CD4-positive, alpha-beta T cell (primary cell): ENCODE measurements at regions not wholly inside any gene's neighbourhood (a gene's known extent, or its start where the extent isn't known, plus 50 kb on each side); places are given as distances from the start of the nearest gene placed in this dataset.

ENCODE experiments used
- ATAC-seq: fragments of 200-7000 bp; cut with Tn5 transposase; one replicate; pipeline ENCODE4 v1.10.0; 2022; ENCODE audit warnings: mild to moderate bottlenecking; ENCODE audit not compliant: poor library complexity
- CTCF ChIA-PET: fragments of 350-600 bp; sonication (Branson Sonifier 250); formaldehyde crosslinking; loops from one replicate; lab custom pipeline; 2021; ENCODE audit warnings: antibody characterized with exemption, inconsistent platforms; lab: Charles Lee
- POLR2A ChIA-PET: fragments of 350-600 bp; sonication (Branson Sonifier 250); formaldehyde crosslinking; loops from one replicate; lab custom pipeline; 2021; ENCODE audit warnings: antibody characterized with exemption, inconsistent platforms; lab: Charles Lee
- DNase-seq, 14 experiments: peaks; one replicate each; pipeline ENCODE4 v3.0.0-alpha.2; 2013 to 2020; ENCODE audit warnings: mixed read lengths in 2 of 14
- H3K27ac ChIP-seq, 2 donors: one replicate each; pipeline versions ENCODE4 v1.5.1 to v1.7.0; 2013; ENCODE audit warnings: low read length in 2 of 2, low read depth in 1 of 2, mild to moderate bottlenecking in 1 of 2
- H3K27me3 ChIP-seq, 2 experiments: 1 replicate in 1 of 2; 2 replicates in 1 of 2; pipeline versions ENCODE4 v1.6.1 to v1.7.0; 2013; ENCODE audit warnings: low read length in 2 of 2, control low read depth in 1 of 2, mild to moderate bottlenecking in 1 of 2, moderate library complexity in 1 of 2; ENCODE audit not compliant: insufficient read depth in 2 of 2, control insufficient read depth in 1 of 2
- H3K36me3 ChIP-seq: one replicate; pipeline ENCODE4 v1.6.1; 2013; ENCODE audit warnings: low read length, control low read depth; ENCODE audit not compliant: insufficient read depth
- H3K4me1 ChIP-seq: one replicate; pipeline ENCODE4 v1.6.1; 2013; ENCODE audit warnings: low read length, control low read depth; ENCODE audit not compliant: insufficient read depth
- H3K4me3 ChIP-seq: one replicate; pipeline ENCODE4 v1.5.1; 2013; ENCODE audit warnings: mild to moderate bottlenecking, low read length, moderate library complexity
- H3K9me3 ChIP-seq, 2 experiments: 1 replicate in 1 of 2; 2 replicates in 1 of 2; pipeline versions ENCODE4 v1.6.1 to v1.7.0; 2013; ENCODE audit warnings: low read length in 2 of 2, mild to moderate bottlenecking in 2 of 2, control low read depth in 1 of 2, moderate library complexity in 1 of 2; ENCODE audit not compliant: control insufficient read depth in 1 of 2, insufficient read depth in 1 of 2
- H3K27ac Mint-ChIP-seq: one replicate; pipeline ENCODE4 v1.8.0; 2020; ENCODE audit warnings: mixed read lengths
- H3K27me3 Mint-ChIP-seq: one replicate; pipeline ENCODE4 v1.8.0; 2021; ENCODE audit warnings: mixed read lengths
- H3K36me3 Mint-ChIP-seq: one replicate; pipeline ENCODE4 v1.8.0; 2021; ENCODE audit warnings: low read depth, mixed read lengths
- H3K4me1 Mint-ChIP-seq: one replicate; pipeline ENCODE4 v1.8.0; 2021; ENCODE audit warnings: low read depth, mixed read lengths
- H3K4me3 Mint-ChIP-seq: one replicate; pipeline ENCODE4 v1.8.0; 2020; ENCODE audit warnings: mild to moderate bottlenecking, mixed read lengths
- H3K9me3 Mint-ChIP-seq: one replicate; pipeline ENCODE4 v1.8.0; 2020; ENCODE audit warnings: mixed read lengths
- intact Hi-C, 2 experiments: fragments of 100-400 bp; cut with DNase I in 1 of 2; cut with micrococcal nuclease in 1 of 2; formaldehyde crosslinking; loops; one replicate each; pipeline versions ENCODE4 v1.15.1 to v1.9.0; 2023 to 2025; cut with DNase I, micrococcal nuclease
- TF ChIP-seq, protein P1 (sequence below): fragments of 200-600 bp; IDR thresholded peaks from one replicate; pipeline ENCODE4 v1.8.0; 2022; ENCODE audit warnings: antibody characterized with exemption, mild to moderate bottlenecking

DNA sequence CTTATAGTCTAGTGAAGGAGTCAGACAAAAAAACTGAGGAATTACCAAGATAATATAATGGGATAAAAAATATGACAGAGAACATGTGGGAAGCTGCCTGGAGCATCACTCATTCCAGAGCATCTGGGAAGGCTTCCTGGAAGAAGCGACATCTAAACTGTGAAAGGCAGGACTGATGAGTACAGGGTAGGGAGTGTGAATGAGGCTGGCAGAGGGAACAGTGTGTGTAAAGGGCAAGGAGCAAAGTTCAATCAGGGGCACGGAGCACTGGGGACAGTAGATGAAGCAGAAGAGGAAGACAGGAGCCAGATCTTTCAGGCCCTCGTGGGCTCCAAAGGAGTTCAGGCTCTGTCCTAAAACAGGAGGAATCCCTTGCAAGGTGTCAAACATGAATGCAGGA lies 55.8 kb upstream of the PRDM11 start:
- H3K36me3 ChIP-seq: no peaks in the 10 kb centered on the region
- ATAC-seq (no peak), DNase-seq (no peak)
- peaks cover 32% of the 10 kb centered on the region for H3K4me1 ChIP-seq
- Mint-ChIP-seq H3K4me3 (no peak overlapping the region), H3K27me3 (no peaks in the 10 kb centered on the region), H3K4me1 (peaks cover 19% of the 10 kb centered on the region), H3K27ac (no peak overlapping the region), H3K36me3 (no peaks in the 10 kb centered on the region), H3K9me3 (no peaks in the 10 kb centered on the region)
- TF ChIP-seq, protein P1, sequence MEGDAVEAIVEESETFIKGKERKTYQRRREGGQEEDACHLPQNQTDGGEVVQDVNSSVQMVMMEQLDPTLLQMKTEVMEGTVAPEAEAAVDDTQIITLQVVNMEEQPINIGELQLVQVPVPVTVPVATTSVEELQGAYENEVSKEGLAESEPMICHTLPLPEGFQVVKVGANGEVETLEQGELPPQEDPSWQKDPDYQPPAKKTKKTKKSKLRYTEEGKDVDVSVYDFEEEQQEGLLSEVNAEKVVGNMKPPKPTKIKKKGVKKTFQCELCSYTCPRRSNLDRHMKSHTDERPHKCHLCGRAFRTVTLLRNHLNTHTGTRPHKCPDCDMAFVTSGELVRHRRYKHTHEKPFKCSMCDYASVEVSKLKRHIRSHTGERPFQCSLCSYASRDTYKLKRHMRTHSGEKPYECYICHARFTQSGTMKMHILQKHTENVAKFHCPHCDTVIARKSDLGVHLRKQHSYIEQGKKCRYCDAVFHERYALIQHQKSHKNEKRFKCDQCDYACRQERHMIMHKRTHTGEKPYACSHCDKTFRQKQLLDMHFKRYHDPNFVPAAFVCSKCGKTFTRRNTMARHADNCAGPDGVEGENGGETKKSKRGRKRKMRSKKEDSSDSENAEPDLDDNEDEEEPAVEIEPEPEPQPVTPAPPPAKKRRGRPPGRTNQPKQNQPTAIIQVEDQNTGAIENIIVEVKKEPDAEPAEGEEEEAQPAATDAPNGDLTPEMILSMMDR: no peak
- no peak overlapping the region for H3K27ac ChIP-seq
- H3K27me3 ChIP-seq: no peaks in the 10 kb centered on the region
- POLR2A ChIA-PET: no interaction called here
- CTCF ChIA-PET: interaction anchor here (1.0 kb wide), 1 partner anchor 155 kb away, joined by 3 read pairs; no protein-coding TSS in a partner anchor
- H3K9me3 ChIP-seq: no peaks in the 10 kb centered on the region
- no peak overlapping the region for H3K4me3 ChIP-seq
- intact Hi-C loops: no loop called here

DNA sequence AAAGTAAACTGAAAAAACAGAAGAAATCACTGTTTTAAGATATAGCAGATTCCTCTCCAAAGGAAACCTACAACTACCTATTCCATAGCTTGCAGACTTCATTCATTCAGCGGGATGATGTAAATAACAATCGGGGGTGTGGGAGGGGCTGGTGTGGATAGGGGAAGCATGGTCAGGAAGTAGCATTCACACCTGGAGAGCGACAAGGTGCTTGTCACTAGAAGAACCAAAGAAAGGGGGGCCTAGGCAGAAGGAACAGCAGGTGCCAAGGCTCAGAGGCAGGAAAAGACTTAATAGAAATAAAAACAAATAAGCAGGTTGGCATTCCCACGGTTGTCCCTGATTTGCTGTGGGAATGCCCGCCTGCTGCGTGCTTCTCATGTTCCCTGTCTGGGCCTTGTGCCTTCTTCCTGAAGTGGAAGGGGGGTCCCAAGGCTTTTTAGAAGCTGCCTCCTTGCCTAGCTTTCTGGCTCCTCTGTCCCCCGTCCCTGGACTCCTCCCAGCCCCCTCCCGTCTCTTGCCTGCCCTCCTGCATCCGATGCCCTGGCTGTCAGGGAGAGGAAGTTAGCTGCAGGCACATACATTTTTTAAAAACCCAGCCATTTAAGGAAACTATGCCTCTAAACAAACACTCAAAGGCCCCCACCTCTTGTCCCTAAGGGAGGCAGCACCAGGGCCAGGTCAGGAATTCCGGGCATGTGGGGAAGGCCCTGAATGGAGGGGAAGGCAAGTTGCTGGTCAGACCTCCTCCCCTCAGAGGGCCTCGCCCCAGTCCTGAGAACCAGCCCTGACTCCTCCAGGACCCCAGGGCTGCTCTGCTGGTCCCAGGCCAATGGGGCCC lies 54.7 kb upstream of the PRDM11 start:
- Histone ChIP-seq H3K4me1 (peaks cover 30% of the 10 kb centered on the region), H3K27ac (no peak overlapping the region), H3K36me3 (no peaks in the 10 kb centered on the region), H3K27me3 (peaks cover 0 to 3% of the 10 kb centered on the region in 2 experiments), H3K4me3 (no peak overlapping the region), H3K9me3 (no peaks in the 10 kb centered on the region)
- Mint-ChIP-seq H3K36me3 (no peaks in the 10 kb centered on the region), H3K9me3 (no peaks in the 10 kb centered on the region), H3K27me3 (no peaks in the 10 kb centered on the region), H3K27ac (no peak overlapping the region), H3K4me3 (no peak overlapping the region), H3K4me1 (peaks cover 19% of the 10 kb centered on the region)
- ChIA-PET CTCF (interaction anchor here (1.0 to 1.3 kb wide), 2 partner anchors 13 to 156 kb away, joined by 3 read pairs; no protein-coding TSS in a partner anchor), POLR2A (interaction anchor here (0.7 kb wide), 1 partner anchor 141 kb away, joined by 3 read pairs; the partner anchor contains the start of gene TP53I11)
- DNase-seq: peak in 1 of 14 experiments; percentile 27
- no peak for ATAC-seq
- intact Hi-C loops: no loop called here
- TF ChIP-seq, protein P1: no peak

DNA sequence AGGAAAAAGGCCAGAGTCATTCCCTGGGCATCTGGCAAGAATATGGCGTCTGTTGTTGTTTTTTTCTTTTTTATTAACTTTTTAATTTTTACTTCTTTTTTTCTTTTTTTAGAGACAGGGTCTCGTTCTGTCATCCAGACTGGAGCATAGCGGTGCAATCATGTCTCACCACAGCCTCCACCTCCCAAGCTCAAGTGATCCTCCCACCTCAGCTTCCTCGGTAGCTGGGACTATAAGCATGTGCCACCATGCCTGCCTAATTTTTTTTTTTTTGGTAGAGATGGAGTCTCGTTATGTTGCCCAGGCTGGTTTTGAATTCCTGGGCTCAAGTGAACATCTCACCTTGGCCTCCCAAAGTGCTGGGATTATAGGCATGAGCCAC lies 54.0 kb upstream of the PRDM11 start:
- intact Hi-C loops: no loop called here
- Histone ChIP-seq H3K36me3 (no peaks in the 10 kb centered on the region), H3K4me1 (peaks cover 29% of the 10 kb centered on the region), H3K9me3 (no peaks in the 10 kb centered on the region), H3K27me3 (peaks cover 4% of the 10 kb centered on the region in 2 experiments), H3K27ac (no peak overlapping the region), H3K4me3 (no peak overlapping the region)
- DNase-seq (no peak), ATAC-seq (no peak)
- CTCF ChIA-PET: interaction anchor here (1.3 kb wide), 1 partner anchor 12 kb away, joined by 3 read pairs; no protein-coding TSS in a partner anchor
- H3K9me3 Mint-ChIP-seq: no peaks in the 10 kb centered on the region
- peaks cover 19% of the 10 kb centered on the region for H3K4me1 Mint-ChIP-seq
- POLR2A ChIA-PET: no interaction called here
- H3K27ac Mint-ChIP-seq: no peak overlapping the region
- no peaks in the 10 kb centered on the region for H3K36me3 Mint-ChIP-seq
- no peak overlapping the region for H3K4me3 Mint-ChIP-seq
- TF ChIP-seq, protein P1: no peak
- no peaks in the 10 kb centered on the region for H3K27me3 Mint-ChIP-seq
